ENCODE measurements at regions not wholly inside any gene's neighbourhood (a gene's known extent, or its start where the extent isn't known, plus 50 kb on each side); places are given as distances from the start of the nearest gene placed in this dataset.
"Not testable (repeated sequence)": the region's sequence is repeated elsewhere in the genome, so short reads cannot be mapped to it uniquely, and the experiment has no call there.

DNA sequence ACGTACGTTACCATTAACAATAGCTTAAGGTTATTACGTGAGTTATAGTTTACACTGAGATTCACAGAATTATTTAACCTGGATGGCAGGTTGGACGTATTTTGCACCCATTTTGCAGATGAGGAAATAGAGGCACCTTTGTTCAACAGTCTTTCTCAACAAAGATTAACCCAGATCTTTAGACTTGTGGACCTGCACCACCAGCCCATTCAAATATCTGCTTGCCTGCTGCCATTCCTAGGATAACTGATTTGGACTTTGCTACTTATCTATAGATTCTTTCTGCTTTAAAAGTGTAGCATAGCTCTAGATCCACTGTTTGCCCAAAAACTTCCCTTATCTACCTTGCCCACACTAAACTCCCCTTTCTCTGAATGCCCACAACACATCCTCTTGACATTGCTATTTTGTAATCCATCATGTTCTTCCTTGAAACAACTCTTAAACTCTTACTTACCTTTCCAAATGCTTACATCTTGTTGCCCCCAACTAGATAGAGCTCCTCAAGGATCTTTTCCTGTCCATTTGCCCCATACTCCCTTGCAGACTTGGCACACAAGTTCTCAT, 56.4 kb upstream of the TNFAIP3 start:
- DNase-seq = no peak
- intact Hi-C loops (cut with DNase I; ENCODE audit: low total_unique reads) = no loop called here
- TF ChIP-seq EP300 (IDR thresholded peaks at IDR 0.05) = no peak
- TF ChIP-seq POLR2AphosphoS5 (IDR thresholded peaks at IDR 0.05) = no peak
- TF ChIP-seq, protein P1, sequence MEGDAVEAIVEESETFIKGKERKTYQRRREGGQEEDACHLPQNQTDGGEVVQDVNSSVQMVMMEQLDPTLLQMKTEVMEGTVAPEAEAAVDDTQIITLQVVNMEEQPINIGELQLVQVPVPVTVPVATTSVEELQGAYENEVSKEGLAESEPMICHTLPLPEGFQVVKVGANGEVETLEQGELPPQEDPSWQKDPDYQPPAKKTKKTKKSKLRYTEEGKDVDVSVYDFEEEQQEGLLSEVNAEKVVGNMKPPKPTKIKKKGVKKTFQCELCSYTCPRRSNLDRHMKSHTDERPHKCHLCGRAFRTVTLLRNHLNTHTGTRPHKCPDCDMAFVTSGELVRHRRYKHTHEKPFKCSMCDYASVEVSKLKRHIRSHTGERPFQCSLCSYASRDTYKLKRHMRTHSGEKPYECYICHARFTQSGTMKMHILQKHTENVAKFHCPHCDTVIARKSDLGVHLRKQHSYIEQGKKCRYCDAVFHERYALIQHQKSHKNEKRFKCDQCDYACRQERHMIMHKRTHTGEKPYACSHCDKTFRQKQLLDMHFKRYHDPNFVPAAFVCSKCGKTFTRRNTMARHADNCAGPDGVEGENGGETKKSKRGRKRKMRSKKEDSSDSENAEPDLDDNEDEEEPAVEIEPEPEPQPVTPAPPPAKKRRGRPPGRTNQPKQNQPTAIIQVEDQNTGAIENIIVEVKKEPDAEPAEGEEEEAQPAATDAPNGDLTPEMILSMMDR (IDR thresholded peaks at IDR 0.05) = no peak
- no peak for TF ChIP-seq POLR2A (IDR thresholded peaks at IDR 0.05)

DNA sequence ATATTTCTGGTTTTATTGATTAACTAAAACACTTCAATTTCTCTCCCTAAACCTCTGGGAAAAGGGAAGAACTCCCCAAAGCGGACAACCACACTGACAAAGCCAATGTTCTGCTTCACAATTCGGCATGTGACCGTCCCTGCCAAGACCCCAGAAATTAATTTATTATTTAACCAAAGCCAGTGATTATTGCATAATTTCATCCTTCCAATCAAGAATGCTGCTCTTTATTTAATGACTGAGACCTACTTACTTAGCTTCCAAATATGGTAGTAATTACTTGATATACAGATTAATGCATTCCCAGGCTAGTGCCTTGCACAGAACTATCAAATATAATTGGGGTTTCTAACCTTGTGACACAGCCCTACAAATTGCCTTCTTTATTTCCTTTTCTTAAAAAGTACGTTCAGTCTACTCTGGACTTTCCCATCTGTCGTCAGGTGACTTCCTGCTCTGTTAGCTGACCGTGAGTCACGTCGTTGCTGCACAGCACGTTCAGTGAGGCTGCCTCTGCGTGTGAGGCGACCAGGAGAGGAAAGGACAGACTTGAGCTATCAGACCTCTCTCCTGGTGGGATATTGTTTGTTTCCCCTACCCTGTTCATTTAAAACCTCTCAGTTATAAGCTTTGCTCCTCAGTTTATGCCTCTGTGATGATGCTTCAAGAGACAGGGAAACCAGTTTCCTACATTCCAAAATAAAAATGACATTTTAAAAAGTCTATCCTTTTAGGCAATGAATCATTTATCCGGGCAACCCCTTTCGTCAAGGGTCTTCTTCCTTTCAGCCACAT, 55.7 kb upstream of the TNFAIP3 start:
- no peaks in the 10 kb centered on the region for H3K9me3 ChIP-seq
- peaks cover 0 to 31% (median 9%) of the 10 kb centered on the region in 4 donors for H3K4me1 ChIP-seq
- intact Hi-C loops (cut with DNase I; ENCODE audit: low total_unique reads) = no loop called here
- no peak for TF ChIP-seq POLR2A (IDR thresholded peaks at IDR 0.05)
- TF ChIP-seq POLR2AphosphoS5 (IDR thresholded peaks at IDR 0.05) = peak; percentile 21 to 86 (median 81)
- 28 to 37% (median 32%) methylated on average over 13 of the region's 13 CpGs for WGBS, 5 donors
- peak overlapping the region in 4 of 5 donors; percentile 40 to 81 (median 62) for H3K27ac ChIP-seq
- H3K27me3 ChIP-seq = no peaks in the 10 kb centered on the region
- peak; percentile 79 to 88 for DNase-seq
- no peaks in the 10 kb centered on the region for H3K36me3 ChIP-seq
- H3K4me3 ChIP-seq = no peak overlapping the region

More for the DNA sequence above, 56.4 kb upstream of the TNFAIP3 start:
- Histone ChIP-seq H3K27ac (peak overlapping the region in 4 of 5 donors; percentile 40 to 81 (median 62)), H3K4me1 (peaks cover 0 to 27% (median 7%) of the 10 kb centered on the region in 4 donors), H3K9me3 (no peaks in the 10 kb centered on the region), H3K36me3 (no peaks in the 10 kb centered on the region), H3K27me3 (no peaks in the 10 kb centered on the region), H3K4me3 (no peak overlapping the region)
- 96 to 99% (median 97%) methylated on average over 4 of the region's 4 CpGs for whole genome bisulfite sequencing, 5 donors

DNA sequence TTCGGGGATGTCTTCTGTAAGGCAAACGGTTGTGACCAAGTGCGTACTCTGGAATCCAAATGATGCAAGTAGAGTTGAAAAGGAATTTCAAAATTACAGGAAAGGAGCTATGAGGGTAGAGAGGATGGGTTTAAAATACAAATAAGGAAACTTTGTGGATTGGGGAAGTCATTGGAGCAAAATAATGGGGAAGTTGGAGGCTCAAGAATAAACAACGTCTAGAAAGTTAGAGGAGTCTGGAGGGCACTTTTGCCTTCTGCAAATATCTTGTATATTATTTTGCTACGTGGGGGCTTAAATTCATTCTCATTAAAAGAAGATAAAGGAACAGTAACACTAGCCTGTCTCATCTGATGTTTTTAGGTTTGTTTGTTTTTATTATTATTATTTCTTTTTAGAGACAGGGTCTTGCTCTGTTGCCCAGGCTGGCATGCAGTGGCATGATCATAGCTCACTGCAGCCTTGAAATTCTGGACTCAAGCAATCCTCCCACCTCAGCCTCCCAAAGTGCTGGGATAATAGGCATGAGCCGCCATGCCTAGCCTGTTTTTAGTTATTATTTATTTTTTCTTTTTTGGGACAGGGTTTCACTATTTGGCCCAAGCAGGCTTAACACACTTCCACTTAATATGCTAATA, 55.0 kb upstream of the TNFAIP3 start:
- Histone ChIP-seq H3K4me3 (no peak overlapping the region), H3K4me1 (peaks cover 0 to 31% (median 9%) of the 10 kb centered on the region in 4 donors), H3K27me3 (no peaks in the 10 kb centered on the region), H3K9me3 (no peaks in the 10 kb centered on the region), H3K27ac (peak overlapping the region in 4 of 5 donors; percentile 40 to 81 (median 62)), H3K36me3 (no peaks in the 10 kb centered on the region)
- WGBS, 5 donors = 63 to 79% (median 72%) methylated on average over 6 of the region's 6 CpGs
- TF ChIP-seq EP300 (IDR thresholded peaks at IDR 0.05) (no peak), POLR2AphosphoS5 (IDR thresholded peaks at IDR 0.05) (no peak), POLR2A (IDR thresholded peaks at IDR 0.05) (no peak)
- TF ChIP-seq, protein P1 (IDR thresholded peaks at IDR 0.05) = no peak
- intact Hi-C loops (cut with DNase I; ENCODE audit: low total_unique reads) = no loop called here
- DNase-seq = no peak

DNA sequence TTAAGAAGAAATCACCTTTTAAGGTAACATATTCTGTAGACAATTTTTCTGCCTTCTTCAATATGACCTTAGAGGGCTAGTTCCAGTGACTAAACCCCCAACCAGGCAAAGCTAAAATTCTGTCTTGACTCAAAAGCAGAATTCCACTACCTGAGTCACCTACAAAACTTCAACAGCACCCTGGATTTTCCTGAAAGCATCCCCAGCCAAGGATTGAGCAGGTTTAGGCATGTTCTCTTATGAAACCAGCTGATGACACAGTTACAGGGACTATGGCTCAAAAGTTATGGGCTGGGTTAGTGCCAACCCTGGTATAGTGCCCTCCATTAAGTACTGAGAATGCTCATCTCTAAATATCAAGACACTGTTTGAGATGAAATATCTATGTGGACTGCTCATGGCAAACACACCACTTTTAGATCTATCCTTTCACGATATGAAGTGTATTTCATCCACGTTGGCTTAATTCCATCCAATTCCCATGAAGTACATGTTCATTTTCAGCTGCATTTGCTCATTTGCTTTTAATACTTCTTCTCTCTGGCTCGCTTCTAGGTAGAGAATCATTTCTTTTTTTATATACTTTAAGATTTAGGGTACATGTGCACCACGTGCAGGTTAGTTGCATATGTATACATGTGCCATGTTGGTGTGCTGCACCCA, 53.6 kb upstream of the TNFAIP3 start:
- Histone ChIP-seq H3K27ac (no peak overlapping the region), H3K4me3 (no peak overlapping the region), H3K27me3 (no peaks in the 10 kb centered on the region), H3K36me3 (no peaks in the 10 kb centered on the region), H3K4me1 (peaks cover 0 to 27% (median 9%) of the 10 kb centered on the region in 4 donors), H3K9me3 (no peaks in the 10 kb centered on the region)
- intact Hi-C loops (cut with DNase I; ENCODE audit: low total_unique reads) = no loop called here
- TF ChIP-seq POLR2A (IDR thresholded peaks at IDR 0.05) = no peak
- TF ChIP-seq POLR2AphosphoS5 (IDR thresholded peaks at IDR 0.05) = no peak
- TF ChIP-seq, protein P1 (IDR thresholded peaks at IDR 0.05) = no peak
- TF ChIP-seq EP300 (IDR thresholded peaks at IDR 0.05) = no peak
- 94 to 97% (median 95%) methylated on average over 4 of the region's 4 CpGs for WGBS, 5 donors
- DNase-seq = no peak

DNA sequence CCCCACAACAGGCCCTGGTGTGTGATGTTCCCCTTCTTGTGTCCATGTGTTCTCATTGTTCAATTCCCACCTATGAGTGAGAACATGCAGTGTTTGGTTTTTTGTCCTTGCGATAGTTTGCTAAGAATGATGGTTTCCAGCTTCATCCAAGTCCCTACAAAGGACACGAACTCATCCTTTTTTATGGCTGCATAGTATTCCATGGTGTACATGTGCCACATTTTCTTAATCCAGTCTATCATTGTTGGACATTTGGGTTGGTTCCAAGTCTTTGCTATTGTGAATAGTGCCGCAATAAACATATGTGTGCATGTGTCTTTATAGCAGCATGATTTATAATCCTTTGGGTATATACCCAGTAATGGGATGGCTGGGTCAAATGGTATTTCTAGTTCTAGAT, 53.0 kb upstream of the TNFAIP3 start:
- H3K36me3 ChIP-seq; DNase-seq; H3K4me3 ChIP-seq; intact Hi-C loops (cut with DNase I; ENCODE audit: low total_unique reads); H3K27me3 ChIP-seq; H3K9me3 ChIP-seq; H3K27ac ChIP-seq: not testable (repeated sequence)
- H3K4me1 ChIP-seq = peaks cover 0 to 27% (median 9%) of the 10 kb centered on the region in 4 donors
- WGBS, 5 donors = 91 to 100% (median 95%) methylated on average over 2 to 3 of the region's 3 CpGs
